GM12865 (cell line): ENCODE measurements at regions not wholly inside any gene's neighbourhood (a gene's known extent, or its start where the extent isn't known, plus 50 kb on each side); places are given as distances from the start of the nearest gene placed in this dataset.

Source experiments
- DNase-seq: peaks from one replicate; pipeline ENCODE4 v3.0.0; 2010; ENCODE audit warnings: low read depth
- H3K4me3 ChIP-seq: 2 replicates; pipeline ENCODE4 v1.5.1; 2011; ENCODE audit warnings: mild to moderate bottlenecking, low read depth, low read length, control low read depth
- TF ChIP-seq, protein P1 (sequence below): IDR thresholded peaks from 2 replicates; pipeline ENCODE4 v1.5.1; 2011; ENCODE audit warnings: low read length, control low read depth, low read depth, inconsistent platforms; ENCODE audit not compliant: insufficient read depth; ENCODE audit errors: missing control alignments

GRCh38 chr14:95597784-95598211 lies 62.9 kb downstream of the GLRX5 start:
- TF ChIP-seq, protein P1, sequence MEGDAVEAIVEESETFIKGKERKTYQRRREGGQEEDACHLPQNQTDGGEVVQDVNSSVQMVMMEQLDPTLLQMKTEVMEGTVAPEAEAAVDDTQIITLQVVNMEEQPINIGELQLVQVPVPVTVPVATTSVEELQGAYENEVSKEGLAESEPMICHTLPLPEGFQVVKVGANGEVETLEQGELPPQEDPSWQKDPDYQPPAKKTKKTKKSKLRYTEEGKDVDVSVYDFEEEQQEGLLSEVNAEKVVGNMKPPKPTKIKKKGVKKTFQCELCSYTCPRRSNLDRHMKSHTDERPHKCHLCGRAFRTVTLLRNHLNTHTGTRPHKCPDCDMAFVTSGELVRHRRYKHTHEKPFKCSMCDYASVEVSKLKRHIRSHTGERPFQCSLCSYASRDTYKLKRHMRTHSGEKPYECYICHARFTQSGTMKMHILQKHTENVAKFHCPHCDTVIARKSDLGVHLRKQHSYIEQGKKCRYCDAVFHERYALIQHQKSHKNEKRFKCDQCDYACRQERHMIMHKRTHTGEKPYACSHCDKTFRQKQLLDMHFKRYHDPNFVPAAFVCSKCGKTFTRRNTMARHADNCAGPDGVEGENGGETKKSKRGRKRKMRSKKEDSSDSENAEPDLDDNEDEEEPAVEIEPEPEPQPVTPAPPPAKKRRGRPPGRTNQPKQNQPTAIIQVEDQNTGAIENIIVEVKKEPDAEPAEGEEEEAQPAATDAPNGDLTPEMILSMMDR = no peak
- H3K4me3 ChIP-seq = no peak overlapping the region
- peak; percentile 23 for DNase-seq

DNA sequence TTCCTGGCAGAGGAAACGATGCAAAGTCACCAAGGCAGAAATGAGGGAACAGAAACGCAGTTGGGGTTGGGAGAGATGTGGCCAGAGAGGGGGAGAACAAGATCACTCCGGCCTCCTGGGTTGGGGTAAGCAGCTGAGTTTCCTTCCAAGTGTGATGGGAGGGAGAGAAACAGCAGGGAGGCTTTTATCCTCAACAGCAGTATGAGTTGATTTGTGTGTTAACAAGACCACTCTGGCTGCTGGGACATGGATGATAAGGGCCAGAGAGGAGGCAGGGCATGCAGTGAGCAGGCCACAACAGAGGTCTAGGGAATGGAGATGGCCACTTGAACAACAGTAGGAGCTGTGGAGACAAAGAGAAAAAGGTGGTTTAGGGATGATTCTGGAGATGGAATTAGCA lies 66.8 kb downstream of the GLRX5 start:
- DNase-seq = no peak
- TF ChIP-seq, protein P1 = no peak

DNA sequence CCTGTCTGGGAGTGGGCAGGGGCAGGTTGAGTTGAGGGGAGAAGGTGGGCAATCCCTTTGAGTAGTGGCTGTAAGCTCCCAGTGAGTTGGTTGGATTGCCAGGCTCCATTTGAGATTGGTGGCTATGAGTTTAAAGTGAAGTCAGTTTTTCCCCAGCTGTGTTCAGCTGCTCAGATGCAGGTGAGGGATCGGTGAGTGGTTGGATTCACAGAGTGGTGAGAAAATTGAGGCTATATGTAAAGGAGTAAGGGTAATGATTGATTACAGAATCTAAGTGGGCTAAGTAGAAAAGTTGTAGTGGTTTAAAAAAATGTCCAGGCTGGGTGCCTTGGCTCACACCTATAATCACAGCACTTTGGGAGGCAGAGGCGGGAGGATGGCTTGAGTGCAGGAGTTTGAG lies 68.6 kb downstream of the GLRX5 start:
- DNase-seq = no peak
- TF ChIP-seq, protein P1 = no peak
- H3K4me3 ChIP-seq = no peak overlapping the region

More for the DNA sequence above, 66.8 kb downstream of the GLRX5 start:
- no peak overlapping the region for H3K4me3 ChIP-seq

- no peak overlapping the region for H3K4me3 ChIP-seq
- DNase-seq = no peak
- TF ChIP-seq, protein P1 = no peak
These were observed 71.4 kb downstream of the GLRX5 start for GRCh38 chr14:95606266-95606665.

GRCh38 chr14:95608637-95609235 lies 73.9 kb downstream of the GLRX5 start:
- DNase-seq = no peak
- H3K4me3 ChIP-seq = no peak overlapping the region
- TF ChIP-seq, protein P1 = no peak

DNA sequence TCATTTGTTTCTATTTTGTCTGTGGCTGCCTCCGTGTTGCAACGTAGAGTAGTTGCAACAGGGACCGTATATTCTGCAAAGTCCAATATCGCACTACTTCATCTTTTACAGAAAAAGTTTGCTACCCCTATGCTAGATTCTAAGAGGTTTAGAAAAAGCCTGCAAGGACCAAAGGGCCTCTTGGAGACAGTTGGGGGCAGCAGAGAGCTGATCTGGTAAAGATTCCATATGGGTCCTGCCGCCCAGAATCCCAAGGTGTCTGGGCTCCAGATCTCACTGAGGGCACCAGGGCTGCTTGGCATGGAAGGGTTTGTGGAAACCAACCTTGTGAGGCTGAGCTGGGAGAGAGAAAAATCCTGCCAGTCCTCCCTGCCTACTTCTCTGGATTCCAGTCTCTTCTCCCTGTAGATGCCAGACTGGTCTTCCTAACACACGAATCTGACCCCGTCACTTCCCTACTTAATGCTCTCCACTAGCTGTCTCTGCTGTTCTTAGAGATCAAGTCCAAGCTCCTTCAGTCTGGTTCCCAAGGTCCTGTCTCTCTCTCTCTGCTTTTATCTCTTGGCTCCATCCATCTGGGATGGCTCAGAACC lies 74.6 kb downstream of the GLRX5 start:
- TF ChIP-seq, protein P1 = peak; percentile 70
- DNase-seq = peak; percentile 70
- no peak overlapping the region for H3K4me3 ChIP-seq
